Gastrocnemius medialis (tissue), 4 donors: ENCODE measurements at regions not wholly inside any gene's neighbourhood (a gene's known extent, or its start where the extent isn't known, plus 50 kb on each side); places are given as distances from the start of the nearest gene placed in this dataset.

Experiments
- ATAC-seq, 2 donors: fragments of 150-250 bp; one replicate each; pipeline ENCODE4 v1.9.1; 2016
- DNase-seq, 2 donors: peaks; one replicate each; pipeline ENCODE4 v3.0.0-alpha.2; 2019
- H3K27ac ChIP-seq, 4 donors: fragments of 200-600 bp; sonication (generic); 1 replicate in 1 of 4; 2 replicates in 3 of 4; pipeline ENCODE4 v1.5.1; 2016 to 2018; ENCODE audit warnings: mild to moderate bottlenecking in 2 of 4, moderate library complexity in 1 of 4
- H3K27me3 ChIP-seq, 3 donors: fragments of 200-600 bp; sonication (generic) in 2 of 3; 1 replicate in 1 of 3; 2 replicates in 2 of 3; pipeline versions ENCODE4 v1.5.1 to v1.6.0; 2016 to 2019; ENCODE audit warnings: mild to moderate bottlenecking in 1 of 3, moderate library complexity in 1 of 3
- H3K36me3 ChIP-seq, 2 donors: fragments of 200-600 bp; sonication (generic) in 1 of 2; one replicate each; pipeline ENCODE4 v1.5.1; 2017 to 2018
- H3K4me1 ChIP-seq, 2 donors: fragments of 200-600 bp; sonication (generic) in 1 of 2; one replicate each; pipeline ENCODE4 v1.5.1; 2016 to 2017; ENCODE audit warnings: mild to moderate bottlenecking in 2 of 2
- H3K4me3 ChIP-seq, 4 donors: fragments of 200-600 bp; sonication (generic) in 3 of 4; 1 replicate in 1 of 4; 2 replicates in 3 of 4; pipeline ENCODE4 v1.5.1; 2016 to 2019; ENCODE audit warnings: mild to moderate bottlenecking in 2 of 4
- H3K9me3 ChIP-seq, 3 donors: fragments of 200-600 bp; sonication (generic) in 2 of 3; 1 replicate in 1 of 3; 2 replicates in 2 of 3; pipeline ENCODE4 v1.5.1; 2016 to 2019
- POLR2A ChIP-seq, 2 donors: fragments of 450-650 bp; IDR thresholded peaks; one replicate each; pipeline ENCODE4 v1.6.1; 2017; ENCODE audit warnings: antibody characterized with exemption in 2 of 2, mild to moderate bottlenecking in 2 of 2, moderate library complexity in 2 of 2
- in situ Hi-C, 4 donors: fragments of 200-750 bp; cut with MboI; loops; one replicate each; pipeline versions ENCODE4 v1.15.0 to v1.8.0; 2017; ENCODE audit warnings: low sequenced_read_pairs in 4 of 4
- intact Hi-C: fragments of 100-400 bp; cut with DNase I; formaldehyde crosslinking; loops from one replicate; pipeline ENCODE4 v1.15.1; 2023; ENCODE audit warnings: low total_unique reads
- TF ChIP-seq, protein P1 (sequence below), 5 experiments: fragments of 450-650 bp in 3 of 5; fragments of 200-600 bp in 2 of 5; sonication (generic) in 2 of 5; IDR thresholded peaks in 4 of 5; conservative IDR thresholded peaks in 1 of 5; 1 replicate in 4 of 5; 2 replicates in 1 of 5; pipeline ENCODE4 v1.5.1; 2016 to 2019; ENCODE audit warnings: antibody characterized with exemption in 5 of 5, mild to moderate bottlenecking in 3 of 5, moderate library complexity in 3 of 5

DNA sequence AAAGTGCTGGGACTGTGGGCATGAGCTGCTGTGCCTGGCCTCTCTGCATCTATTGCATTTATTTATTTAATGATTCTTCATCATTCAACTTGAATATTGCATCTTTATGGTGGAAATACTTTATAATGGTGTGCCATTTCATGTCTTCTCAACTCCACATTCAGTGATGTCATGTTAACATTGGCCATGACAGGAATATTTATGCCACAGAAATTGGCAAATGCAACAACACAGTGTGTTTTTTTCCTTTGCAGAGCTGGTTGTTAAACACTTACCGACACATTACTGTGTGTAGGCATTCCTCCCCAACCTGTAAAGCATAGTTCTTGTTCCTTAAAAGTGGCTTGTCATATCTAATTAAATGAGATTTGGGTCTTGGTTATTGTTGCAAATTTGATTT is 57.4 kb upstream of the WDR26 start:
- Histone ChIP-seq H3K4me3 (no peak overlapping the region), H3K27ac (no peak overlapping the region), H3K36me3 (no peaks in the 10 kb centered on the region), H3K27me3 (no peaks in the 10 kb centered on the region), H3K9me3 (no peaks in the 10 kb centered on the region), H3K4me1 (no peaks in the 10 kb centered on the region)
- DNase-seq (no peak), ATAC-seq (no peak)
- TF ChIP-seq POLR2A (IDR thresholded peaks at IDR 0.05): no peak
- TF ChIP-seq, protein P1, sequence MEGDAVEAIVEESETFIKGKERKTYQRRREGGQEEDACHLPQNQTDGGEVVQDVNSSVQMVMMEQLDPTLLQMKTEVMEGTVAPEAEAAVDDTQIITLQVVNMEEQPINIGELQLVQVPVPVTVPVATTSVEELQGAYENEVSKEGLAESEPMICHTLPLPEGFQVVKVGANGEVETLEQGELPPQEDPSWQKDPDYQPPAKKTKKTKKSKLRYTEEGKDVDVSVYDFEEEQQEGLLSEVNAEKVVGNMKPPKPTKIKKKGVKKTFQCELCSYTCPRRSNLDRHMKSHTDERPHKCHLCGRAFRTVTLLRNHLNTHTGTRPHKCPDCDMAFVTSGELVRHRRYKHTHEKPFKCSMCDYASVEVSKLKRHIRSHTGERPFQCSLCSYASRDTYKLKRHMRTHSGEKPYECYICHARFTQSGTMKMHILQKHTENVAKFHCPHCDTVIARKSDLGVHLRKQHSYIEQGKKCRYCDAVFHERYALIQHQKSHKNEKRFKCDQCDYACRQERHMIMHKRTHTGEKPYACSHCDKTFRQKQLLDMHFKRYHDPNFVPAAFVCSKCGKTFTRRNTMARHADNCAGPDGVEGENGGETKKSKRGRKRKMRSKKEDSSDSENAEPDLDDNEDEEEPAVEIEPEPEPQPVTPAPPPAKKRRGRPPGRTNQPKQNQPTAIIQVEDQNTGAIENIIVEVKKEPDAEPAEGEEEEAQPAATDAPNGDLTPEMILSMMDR (IDR thresholded peaks at IDR 0.05 in 4 of 5, conservative IDR thresholded peaks at IDR 0.05 in 1 of 5): no peak
- intact Hi-C loops (no loop called here), in situ Hi-C loops (no loop called here)

DNA sequence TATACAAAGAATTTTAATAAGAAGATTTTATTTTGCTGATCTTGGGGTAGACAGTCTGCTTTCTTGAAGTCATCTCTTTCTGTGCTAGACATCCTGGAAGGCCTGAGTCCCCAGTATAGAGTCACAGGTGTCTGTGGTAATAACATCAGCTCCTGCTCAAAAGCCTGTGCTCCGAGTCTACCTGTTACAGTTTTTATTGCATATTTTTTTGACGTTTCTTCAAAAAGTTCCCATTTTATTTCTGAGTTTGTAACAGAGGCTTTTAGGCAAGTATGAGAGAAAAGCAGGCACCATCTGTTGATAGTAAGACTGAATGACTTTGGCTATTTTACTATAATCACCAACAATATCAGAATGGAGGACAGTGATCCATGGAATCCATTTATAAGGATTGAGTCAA is 58.0 kb upstream of the WDR26 start:
- DNase-seq (no peak), ATAC-seq (no peak)
- in situ Hi-C loops: no loop called here
- H3K36me3 ChIP-seq: no peaks in the 10 kb centered on the region
- no peak overlapping the region for H3K4me3 ChIP-seq
- no peaks in the 10 kb centered on the region for H3K4me1 ChIP-seq
- TF ChIP-seq, protein P1 (IDR thresholded peaks at IDR 0.05 in 4 of 5, conservative IDR thresholded peaks at IDR 0.05 in 1 of 5): no peak
- TF ChIP-seq POLR2A (IDR thresholded peaks at IDR 0.05): no peak
- no peak overlapping the region for H3K27ac ChIP-seq
- H3K9me3 ChIP-seq: no peaks in the 10 kb centered on the region
- intact Hi-C loops: no loop called here
- H3K27me3 ChIP-seq: no peaks in the 10 kb centered on the region

DNA sequence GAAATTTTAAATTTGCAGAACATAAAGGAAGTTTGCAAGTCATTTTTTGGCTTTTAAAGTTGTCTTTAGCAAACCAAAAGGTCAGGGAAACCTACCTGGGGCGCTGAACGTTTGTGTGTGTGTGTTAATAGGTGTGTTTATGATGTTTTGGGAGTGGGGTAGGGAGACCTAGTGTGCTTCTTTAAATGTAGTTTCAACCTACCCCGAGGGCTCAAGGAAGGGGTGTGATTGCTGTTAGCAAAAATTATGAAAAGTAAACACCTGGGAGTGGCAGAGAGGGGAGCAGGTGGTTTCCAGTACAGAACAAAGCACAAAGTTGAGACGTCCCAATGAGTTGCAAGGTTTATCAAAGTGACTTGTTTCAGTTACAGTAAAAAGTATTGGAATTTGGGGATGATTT is 58.7 kb upstream of the WDR26 start:
- DNase-seq (no peak), ATAC-seq (no peak)
- H3K36me3 ChIP-seq: no peaks in the 10 kb centered on the region
- H3K9me3 ChIP-seq: no peaks in the 10 kb centered on the region
- peaks cover 0 to 4% of the 10 kb centered on the region in 2 donors for H3K4me1 ChIP-seq
- H3K27ac ChIP-seq: no peak overlapping the region
- intact Hi-C loops: no loop called here
- no peaks in the 10 kb centered on the region for H3K27me3 ChIP-seq
- in situ Hi-C loops: no loop called here
- TF ChIP-seq, protein P1 (IDR thresholded peaks at IDR 0.05 in 4 of 5, conservative IDR thresholded peaks at IDR 0.05 in 1 of 5): no peak
- TF ChIP-seq POLR2A (IDR thresholded peaks at IDR 0.05): no peak
- H3K4me3 ChIP-seq: no peak overlapping the region

DNA sequence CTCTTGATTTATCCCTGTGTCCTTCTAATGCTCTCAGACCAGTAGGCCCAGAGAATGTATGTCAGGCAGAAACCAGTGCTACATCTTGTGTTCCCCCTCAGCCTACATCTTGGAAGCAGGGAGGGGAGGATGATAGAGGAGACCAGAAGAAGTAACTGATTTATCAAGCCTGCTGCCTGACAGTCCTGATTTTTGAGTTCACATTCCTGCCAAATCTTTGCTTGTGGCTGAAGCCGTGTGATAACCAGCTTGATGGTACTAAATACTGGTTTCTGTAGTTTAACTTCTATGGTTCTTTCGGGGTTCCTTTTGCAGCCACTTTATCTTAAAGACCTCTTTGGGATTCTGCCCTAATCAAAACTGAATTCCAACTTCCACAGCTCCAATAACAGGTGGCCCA is 59.7 kb upstream of the WDR26 start:
- H3K27me3 ChIP-seq: no peaks in the 10 kb centered on the region
- no peak overlapping the region for H3K27ac ChIP-seq
- no peaks in the 10 kb centered on the region for H3K36me3 ChIP-seq
- H3K4me3 ChIP-seq: no peak overlapping the region
- peaks cover 0 to 8% of the 10 kb centered on the region in 2 donors for H3K4me1 ChIP-seq
- in situ Hi-C loops (no loop called here), intact Hi-C loops (no loop called here)
- TF ChIP-seq POLR2A (IDR thresholded peaks at IDR 0.05): no peak
- TF ChIP-seq, protein P1 (IDR thresholded peaks at IDR 0.05 in 4 of 5, conservative IDR thresholded peaks at IDR 0.05 in 1 of 5): no peak
- no peaks in the 10 kb centered on the region for H3K9me3 ChIP-seq
- no peak for ATAC-seq
- no peak for DNase-seq

DNA sequence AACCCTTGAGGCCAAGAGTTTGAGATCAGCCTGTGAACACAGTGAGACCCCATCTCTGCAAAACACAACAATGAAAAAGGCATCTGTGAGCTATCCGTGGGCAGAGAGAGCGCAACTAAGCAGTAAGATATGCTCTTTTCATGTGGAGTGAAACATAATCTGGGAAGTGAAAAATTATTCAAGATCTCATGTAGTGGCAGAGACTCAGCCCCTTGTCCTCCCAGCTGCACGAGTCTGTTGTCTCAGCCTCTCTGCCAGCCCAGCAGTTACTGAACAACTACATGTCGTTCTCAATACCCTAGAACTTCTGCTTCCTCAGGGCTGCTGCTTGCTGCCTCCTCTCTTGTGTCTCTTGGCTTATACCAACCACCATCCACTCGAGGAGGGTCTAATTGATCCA is 61.3 kb upstream of the WDR26 start:
- in situ Hi-C loops: no loop called here
- ATAC-seq: no peak
- no peak overlapping the region for H3K4me3 ChIP-seq

More for the DNA sequence above, 61.3 kb upstream of the WDR26 start:
- DNase-seq: peak in 1 of 2 donors; percentile 27
- H3K27me3 ChIP-seq: no peaks in the 10 kb centered on the region
- H3K4me1 ChIP-seq: peaks cover 0 to 8% of the 10 kb centered on the region in 2 donors
- TF ChIP-seq POLR2A (IDR thresholded peaks at IDR 0.05): no peak
- TF ChIP-seq, protein P1 (IDR thresholded peaks at IDR 0.05 in 4 of 5, conservative IDR thresholded peaks at IDR 0.05 in 1 of 5): no peak
- no peaks in the 10 kb centered on the region for H3K36me3 ChIP-seq
- intact Hi-C loops: no loop called here
- no peaks in the 10 kb centered on the region for H3K9me3 ChIP-seq
- H3K27ac ChIP-seq: no peak overlapping the region
